GM12864 (cell line): ENCODE measurements at regions not wholly inside any gene's neighbourhood (a gene's known extent, or its start where the extent isn't known, plus 50 kb on each side); places are given as distances from the start of the nearest gene placed in this dataset.

Source experiments
- DNase-seq: peaks from one replicate; pipeline ENCODE4 v3.0.0-alpha.2; 2011; ENCODE audit warnings: low read depth
- H3K4me3 ChIP-seq: 2 replicates; pipeline ENCODE4 v1.5.1; 2011; ENCODE audit warnings: mild to moderate bottlenecking, low read depth, low read length, control low read depth
- CTCF ChIP-seq: IDR thresholded peaks from 2 replicates; pipeline ENCODE4 v1.5.1; 2011; ENCODE audit warnings: low read depth, mild to moderate bottlenecking, moderate library complexity, low read length, control low read depth, inconsistent platforms; ENCODE audit errors: missing control alignments

GRCh38 chr5:112472614-112473013 is 53.5 kb upstream of the EPB41L4A start:
- no peak for DNase-seq
- H3K4me3 ChIP-seq = no peak overlapping the region
- TF ChIP-seq CTCF = no peak

- no peak for TF ChIP-seq CTCF
- no peak overlapping the region for H3K4me3 ChIP-seq
- DNase-seq = no peak
Observed at GRCh38 chr5:112473989-112474388, 54.9 kb upstream of the EPB41L4A start.

- TF ChIP-seq CTCF = no peak
- no peak for DNase-seq
Observed at GRCh38 chr5:112475747-112476365, 56.8 kb upstream of the EPB41L4A start.

GRCh38 chr5:112479418-112479817 is 60.3 kb upstream of the EPB41L4A start:
- no peak for DNase-seq

More at GRCh38 chr5:112475747-112476365, 56.8 kb upstream of the EPB41L4A start:
- H3K4me3 ChIP-seq = no peak overlapping the region

GRCh38 chr5:112480501-112480900 is 61.4 kb upstream of the EPB41L4A start:
- DNase-seq = no peak
- H3K4me3 ChIP-seq = no peak overlapping the region
- no peak for TF ChIP-seq CTCF

More at GRCh38 chr5:112479418-112479817, 60.3 kb upstream of the EPB41L4A start:
- no peak overlapping the region for H3K4me3 ChIP-seq
- no peak for TF ChIP-seq CTCF

GRCh38 chr5:112483704-112484103 is 64.6 kb upstream of the EPB41L4A start:
- H3K4me3 ChIP-seq = no peak overlapping the region
- DNase-seq = no peak
- TF ChIP-seq CTCF = no peak

GRCh38 chr5:112485934-112486355 is 66.9 kb upstream of the EPB41L4A start:
- no peak overlapping the region for H3K4me3 ChIP-seq
- no peak for DNase-seq
- TF ChIP-seq CTCF = no peak
